HG02623 (cell line): ENCODE measurements at regions not wholly inside any gene's neighbourhood (a gene's known extent, or its start where the extent isn't known, plus 50 kb on each side); places are given as distances from the start of the nearest gene placed in this dataset.
"Not testable (repeated sequence)": the region's sequence is repeated elsewhere in the genome, so short reads cannot be mapped to it uniquely, and the experiment has no call there.

Experiments used
- ATAC-seq: cut with Tn5 transposase; IDR thresholded peaks from one replicate; pipeline ENCODE4 v1.9.1; 2021; ENCODE audit warnings: moderate library complexity; ENCODE audit not compliant: unreplicated experiment

- ATAC-seq: no peak
Measured at GRCh38 chr16:51984395-51984794, 562.5 kb downstream of the TOX3 start.

GRCh38 chr16:51982715-51983680 lies 563.9 kb downstream of the TOX3 start:
- ATAC-seq: peak; percentile 55

DNA sequence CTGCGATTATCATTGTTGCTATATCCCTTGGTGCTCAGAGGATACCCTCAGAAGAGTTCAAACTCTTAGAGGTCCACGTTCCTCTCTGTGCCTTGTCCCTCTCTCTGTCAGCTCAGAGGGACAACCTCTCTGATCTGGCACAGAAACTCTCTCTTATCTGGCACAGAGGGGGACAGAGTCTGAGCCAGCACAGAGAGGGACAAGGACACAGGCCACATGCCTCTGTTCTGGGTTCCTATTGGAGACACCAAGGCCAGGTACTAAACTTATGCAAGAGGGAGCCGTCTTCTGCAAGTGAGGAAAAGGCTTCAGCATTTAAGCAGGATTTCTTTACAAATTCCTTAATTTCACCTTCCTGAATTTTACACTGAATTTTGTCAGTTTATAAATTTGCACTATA lies 565.2 kb downstream of the TOX3 start:
- no peak for ATAC-seq

- ATAC-seq: not testable (repeated sequence)
Measured at GRCh38 chr16:51977506-51977905, 569.4 kb downstream of the TOX3 start.

GRCh38 chr16:51971184-51971583 lies 575.8 kb downstream of the TOX3 start:
- no peak for ATAC-seq

DNA sequence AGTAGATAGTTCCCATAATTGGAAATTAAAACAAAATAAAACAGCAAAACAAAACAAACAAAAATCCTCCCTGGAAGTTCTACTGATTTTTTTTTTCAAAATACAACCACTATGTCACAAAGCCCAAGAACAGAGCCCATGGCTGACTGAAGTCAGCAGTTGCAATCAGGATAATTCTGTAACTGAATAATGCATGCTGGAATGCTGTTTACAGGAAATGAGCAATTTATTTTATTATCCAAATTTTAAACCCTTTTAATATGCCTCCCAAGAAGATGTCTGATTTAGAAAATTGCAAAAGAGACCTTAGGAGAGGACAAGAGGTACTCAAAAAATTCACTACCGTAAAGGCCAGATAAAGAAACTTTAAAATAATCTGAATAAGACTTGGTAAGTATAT lies 578.2 kb downstream of the TOX3 start:
- no peak for ATAC-seq

- no peak for ATAC-seq
Measured at GRCh38 chr16:51967646-51968045, 579.3 kb downstream of the TOX3 start.

- ATAC-seq: no peak
Measured at GRCh38 chr16:51960931-51961330, 586.0 kb downstream of the TOX3 start.

DNA sequence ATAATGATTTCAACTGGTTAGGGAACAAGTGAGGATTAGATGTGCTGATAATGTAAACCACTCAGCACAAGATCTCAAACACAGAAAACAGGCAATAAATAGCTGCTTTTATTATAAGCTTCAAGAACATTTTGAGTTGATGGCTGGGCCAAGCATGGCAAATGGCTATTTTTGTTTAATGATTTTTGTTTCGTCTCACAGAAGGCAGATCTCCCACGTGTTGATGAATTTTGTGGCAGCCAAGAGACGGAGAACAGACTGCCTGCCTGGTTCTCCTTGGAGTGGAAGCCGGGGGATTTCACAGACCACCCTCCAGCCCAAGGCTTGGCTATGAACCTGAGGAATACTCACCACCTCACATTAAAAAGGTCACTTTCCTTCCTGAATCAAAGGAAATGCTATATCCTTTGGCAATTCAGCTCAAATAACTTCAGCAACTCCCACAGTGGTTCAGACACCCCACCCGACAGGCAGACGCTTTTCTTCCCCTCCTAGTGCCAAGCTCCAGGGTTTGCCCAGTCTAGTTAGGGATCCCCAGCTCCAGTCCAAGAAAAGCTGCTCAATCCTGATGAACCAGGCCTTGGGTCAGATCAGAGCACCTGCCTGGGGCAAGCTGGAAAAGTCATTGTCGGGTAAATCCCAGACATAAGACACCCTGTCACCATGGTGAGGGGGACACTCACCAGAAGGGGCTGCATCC lies 593.5 kb downstream of the TOX3 start:
- no peak for ATAC-seq

- ATAC-seq: no peak
Measured at GRCh38 chr16:51952500-51952899, 594.4 kb downstream of the TOX3 start.

- no peak for ATAC-seq
Measured at GRCh38 chr16:51951668-51952298, 595.2 kb downstream of the TOX3 start.

GRCh38 chr16:51950118-51950780 lies 596.7 kb downstream of the TOX3 start:
- no peak for ATAC-seq

DNA sequence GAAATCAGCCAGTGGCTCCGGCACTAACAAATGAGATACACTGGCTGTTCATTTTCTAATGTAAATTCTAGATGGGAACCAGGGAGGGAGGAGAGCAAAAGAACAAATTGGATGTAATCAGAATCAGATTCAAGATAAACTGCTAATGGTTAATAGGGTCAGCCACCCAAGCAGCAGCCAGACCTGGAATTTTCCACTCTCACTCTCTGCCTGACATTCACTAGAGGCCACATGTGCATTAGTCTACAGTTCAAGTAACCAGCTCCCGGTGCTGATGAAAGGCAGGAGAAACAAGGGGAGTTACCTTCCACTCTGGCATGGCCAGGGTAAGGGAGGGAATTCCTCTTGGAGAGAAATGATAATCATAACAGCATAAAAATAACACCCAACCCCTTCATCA lies 597.7 kb downstream of the TOX3 start:
- no peak for ATAC-seq

DNA sequence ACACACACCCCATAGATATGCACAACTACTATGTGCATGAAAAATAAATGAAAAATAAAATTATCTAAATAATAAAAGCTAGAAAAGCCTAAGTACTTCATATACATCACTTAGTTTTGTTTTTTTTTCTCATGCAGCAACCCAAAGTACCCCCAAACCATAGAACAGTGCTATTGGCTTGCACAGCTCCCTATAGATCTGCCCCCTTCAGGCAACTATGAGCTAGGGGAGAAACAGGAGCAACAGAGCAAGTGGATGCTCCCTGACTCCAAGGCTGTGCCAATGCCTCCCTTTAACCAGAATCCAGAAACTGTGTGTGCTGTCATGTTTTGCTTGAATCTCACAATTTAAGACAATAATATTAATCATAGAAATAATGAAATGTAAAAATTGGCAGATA lies 605.5 kb downstream of the TOX3 start:
- ATAC-seq: no peak

- no peak for ATAC-seq
Measured at GRCh38 chr16:51940183-51940582, 606.8 kb downstream of the TOX3 start.

- ATAC-seq: no peak
Measured at GRCh38 chr16:51939378-51939871, 607.5 kb downstream of the TOX3 start.

GRCh38 chr16:51938861-51939260 lies 608.1 kb downstream of the TOX3 start:
- no peak for ATAC-seq

- ATAC-seq: no peak
Measured at GRCh38 chr16:51937771-51938170, 609.2 kb downstream of the TOX3 start.

DNA sequence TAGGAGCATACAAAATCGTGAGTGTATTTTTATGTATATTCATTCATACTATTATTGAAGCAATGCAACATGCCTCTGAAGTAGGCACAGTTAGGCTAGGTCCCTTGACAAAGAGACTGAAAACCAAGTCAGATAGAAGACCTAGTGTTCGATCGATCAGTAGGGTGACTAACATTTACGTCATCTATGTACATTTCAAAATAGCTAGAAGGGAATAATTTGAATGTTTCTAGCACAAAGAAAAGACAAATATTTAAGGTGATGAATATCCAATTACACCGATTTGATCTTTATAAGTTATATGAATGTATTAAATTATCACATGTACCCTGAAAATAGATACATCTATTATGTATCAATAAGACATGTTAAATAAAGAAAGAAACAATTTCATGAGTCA lies 610.1 kb downstream of the TOX3 start:
- ATAC-seq: no peak

DNA sequence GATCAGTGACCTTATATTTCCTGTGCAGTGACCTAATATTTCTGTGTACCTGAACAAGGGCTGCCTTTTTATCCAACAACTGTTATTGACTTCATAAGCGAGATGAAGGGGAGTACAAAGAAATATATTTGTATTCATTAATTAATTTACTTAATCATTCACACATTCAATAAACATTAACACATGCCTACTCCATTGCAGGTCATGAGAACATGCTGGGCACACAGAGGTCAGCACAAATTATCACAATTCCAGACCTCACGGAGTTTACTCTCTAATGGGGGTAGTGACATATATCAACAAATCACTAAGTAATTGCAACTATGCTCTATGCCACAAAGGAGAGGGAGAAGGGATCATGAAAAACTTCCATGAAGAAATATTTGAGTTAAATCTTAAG lies 614.6 kb downstream of the TOX3 start:
- ATAC-seq: no peak

DNA sequence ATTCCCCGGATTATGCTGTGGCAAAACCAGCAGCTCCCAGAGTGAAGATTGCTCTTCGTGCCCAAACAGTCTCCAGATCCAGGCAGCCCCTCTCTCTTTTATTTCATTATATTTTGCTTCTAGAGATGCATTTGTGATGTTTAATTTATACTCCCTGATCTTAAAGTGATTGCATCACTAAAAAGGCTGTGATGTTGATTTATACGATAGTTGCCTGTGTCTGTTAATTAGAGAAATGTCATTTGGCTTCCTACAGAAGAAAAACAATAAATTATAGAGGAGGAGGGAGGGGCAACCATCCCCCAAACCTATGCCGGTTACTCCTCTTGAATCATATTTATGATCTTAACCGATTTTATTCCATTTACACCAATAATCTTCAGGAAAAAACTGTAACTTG lies 615.3 kb downstream of the TOX3 start:
- ATAC-seq: no peak
